Tibial nerve (tissue), 3 donors: ENCODE measurements at regions not wholly inside any gene's neighbourhood (a gene's known extent, or its start where the extent isn't known, plus 50 kb on each side); places are given as distances from the start of the nearest gene placed in this dataset.

Experiments used
- POLR2A ChIP-seq, 2 donors: fragments of 450-650 bp; IDR thresholded peaks; one replicate each; pipeline ENCODE4 v1.6.1; 2017; ENCODE audit warnings: antibody characterized with exemption in 2 of 2, mild to moderate bottlenecking in 2 of 2, moderate library complexity in 2 of 2
- TF ChIP-seq, protein P1 (sequence below), 5 experiments: fragments of 200-600 bp in 3 of 5; fragments of 450-650 bp in 2 of 5; sonication (generic) in 3 of 5; IDR thresholded peaks; one replicate each; pipeline ENCODE4 v1.5.1; 2016 to 2019; ENCODE audit warnings: antibody characterized with exemption in 5 of 5, mild to moderate bottlenecking in 3 of 5, moderate library complexity in 2 of 5

DNA sequence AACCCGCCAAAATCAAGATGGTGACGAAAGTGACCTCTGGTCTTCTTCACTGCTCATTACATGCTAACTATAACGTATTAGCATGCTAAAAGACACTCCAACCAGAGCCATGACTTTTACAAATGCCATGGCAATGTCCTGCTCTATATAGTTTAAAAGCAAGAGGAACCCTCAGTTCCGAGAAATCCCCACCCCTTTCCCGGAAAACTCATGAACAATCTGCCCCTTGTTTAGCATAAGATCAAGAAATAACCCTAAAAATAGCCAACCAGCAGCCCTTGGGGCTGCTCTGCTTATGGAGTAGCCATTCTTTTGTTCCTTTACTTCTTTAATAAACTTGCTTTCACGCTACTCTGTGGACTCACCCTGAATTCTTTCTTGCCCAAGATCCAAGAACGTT lies 463.5 kb upstream of the FAM241A start:
- TF ChIP-seq, protein P1, sequence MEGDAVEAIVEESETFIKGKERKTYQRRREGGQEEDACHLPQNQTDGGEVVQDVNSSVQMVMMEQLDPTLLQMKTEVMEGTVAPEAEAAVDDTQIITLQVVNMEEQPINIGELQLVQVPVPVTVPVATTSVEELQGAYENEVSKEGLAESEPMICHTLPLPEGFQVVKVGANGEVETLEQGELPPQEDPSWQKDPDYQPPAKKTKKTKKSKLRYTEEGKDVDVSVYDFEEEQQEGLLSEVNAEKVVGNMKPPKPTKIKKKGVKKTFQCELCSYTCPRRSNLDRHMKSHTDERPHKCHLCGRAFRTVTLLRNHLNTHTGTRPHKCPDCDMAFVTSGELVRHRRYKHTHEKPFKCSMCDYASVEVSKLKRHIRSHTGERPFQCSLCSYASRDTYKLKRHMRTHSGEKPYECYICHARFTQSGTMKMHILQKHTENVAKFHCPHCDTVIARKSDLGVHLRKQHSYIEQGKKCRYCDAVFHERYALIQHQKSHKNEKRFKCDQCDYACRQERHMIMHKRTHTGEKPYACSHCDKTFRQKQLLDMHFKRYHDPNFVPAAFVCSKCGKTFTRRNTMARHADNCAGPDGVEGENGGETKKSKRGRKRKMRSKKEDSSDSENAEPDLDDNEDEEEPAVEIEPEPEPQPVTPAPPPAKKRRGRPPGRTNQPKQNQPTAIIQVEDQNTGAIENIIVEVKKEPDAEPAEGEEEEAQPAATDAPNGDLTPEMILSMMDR (IDR thresholded peaks at IDR 0.05) = no peak
- TF ChIP-seq POLR2A (IDR thresholded peaks at IDR 0.05) = no peak
